ENCODE measurements at regions not wholly inside any gene's neighbourhood (a gene's known extent, or its start where the extent isn't known, plus 50 kb on each side); places are given as distances from the start of the nearest gene placed in this dataset.

DNA sequence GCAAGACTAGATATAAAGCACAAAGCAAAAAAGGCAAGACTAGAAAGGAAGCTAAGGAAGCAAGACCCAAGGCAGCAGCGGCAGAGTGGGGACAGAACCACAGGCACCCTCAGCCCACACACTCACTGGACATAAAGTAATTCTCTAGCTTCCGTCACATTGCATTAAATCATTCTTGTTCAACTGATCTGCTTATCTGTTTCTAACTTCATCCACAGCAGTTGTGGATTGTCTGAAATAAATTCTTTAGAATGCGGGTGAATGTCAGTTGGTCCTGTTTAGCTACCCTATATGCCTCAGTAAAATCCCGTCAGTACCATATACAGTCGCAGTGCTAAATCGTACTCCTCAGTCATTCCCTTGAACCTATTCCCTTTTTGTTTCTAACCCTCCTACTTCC is 183.2 kb upstream of the SLC39A10 start:
- Histone ChIP-seq H3K27ac (no peak overlapping the region), H3K9me3 (no peaks in the 10 kb centered on the region), H3K27me3 (no peaks in the 10 kb centered on the region), H3K4me3 (no peak overlapping the region), H3K4me1 (no peaks in the 10 kb centered on the region), H3K36me3 (no peaks in the 10 kb centered on the region)
- ATAC-seq (no peak), DNase-seq (no peak)
- intact Hi-C loops (cut with DNase I), result no loop called here
- TF ChIP-seq, protein P1, sequence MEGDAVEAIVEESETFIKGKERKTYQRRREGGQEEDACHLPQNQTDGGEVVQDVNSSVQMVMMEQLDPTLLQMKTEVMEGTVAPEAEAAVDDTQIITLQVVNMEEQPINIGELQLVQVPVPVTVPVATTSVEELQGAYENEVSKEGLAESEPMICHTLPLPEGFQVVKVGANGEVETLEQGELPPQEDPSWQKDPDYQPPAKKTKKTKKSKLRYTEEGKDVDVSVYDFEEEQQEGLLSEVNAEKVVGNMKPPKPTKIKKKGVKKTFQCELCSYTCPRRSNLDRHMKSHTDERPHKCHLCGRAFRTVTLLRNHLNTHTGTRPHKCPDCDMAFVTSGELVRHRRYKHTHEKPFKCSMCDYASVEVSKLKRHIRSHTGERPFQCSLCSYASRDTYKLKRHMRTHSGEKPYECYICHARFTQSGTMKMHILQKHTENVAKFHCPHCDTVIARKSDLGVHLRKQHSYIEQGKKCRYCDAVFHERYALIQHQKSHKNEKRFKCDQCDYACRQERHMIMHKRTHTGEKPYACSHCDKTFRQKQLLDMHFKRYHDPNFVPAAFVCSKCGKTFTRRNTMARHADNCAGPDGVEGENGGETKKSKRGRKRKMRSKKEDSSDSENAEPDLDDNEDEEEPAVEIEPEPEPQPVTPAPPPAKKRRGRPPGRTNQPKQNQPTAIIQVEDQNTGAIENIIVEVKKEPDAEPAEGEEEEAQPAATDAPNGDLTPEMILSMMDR (IDR thresholded peaks at IDR 0.05), result no peak

DNA sequence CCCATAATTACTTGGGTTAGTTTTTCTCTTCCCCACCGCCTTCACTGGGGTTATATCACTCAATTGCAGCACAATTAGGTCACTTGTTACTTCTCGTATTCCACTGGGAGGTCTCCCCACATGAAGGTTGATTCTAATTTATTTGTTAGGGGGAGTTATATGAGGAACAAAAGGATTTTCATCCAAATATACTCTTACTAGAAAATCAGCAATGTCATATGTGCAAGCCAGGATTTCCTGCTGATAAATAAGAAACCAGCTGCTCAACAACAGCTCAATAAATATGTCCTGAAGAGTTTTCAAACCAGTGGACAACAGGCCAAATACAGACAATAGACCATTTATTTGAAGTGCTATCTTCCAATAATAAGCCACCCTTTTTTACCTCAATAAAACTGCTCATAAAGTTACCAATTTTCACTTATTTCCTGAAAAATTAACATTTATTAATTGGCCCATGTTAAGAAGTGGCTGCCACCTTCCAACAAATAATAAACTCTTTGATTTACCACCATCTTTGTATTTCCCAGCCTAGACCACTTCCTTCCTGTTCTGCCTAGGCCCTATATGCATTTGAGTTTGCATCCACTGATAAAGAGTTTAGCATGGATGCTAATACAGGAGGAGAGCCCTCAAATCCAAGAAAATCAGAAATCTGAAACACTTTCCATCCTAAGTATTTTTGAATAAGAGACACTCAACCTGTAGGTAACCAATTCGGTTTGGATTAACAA is 184.4 kb upstream of the SLC39A10 start:
- TF ChIP-seq, protein P1 (IDR thresholded peaks at IDR 0.05), result no peak
- Histone ChIP-seq H3K36me3 (no peaks in the 10 kb centered on the region), H3K4me3 (no peak overlapping the region), H3K27ac (no peak overlapping the region), H3K9me3 (no peaks in the 10 kb centered on the region), H3K27me3 (no peaks in the 10 kb centered on the region), H3K4me1 (no peaks in the 10 kb centered on the region)
- ATAC-seq (no peak), DNase-seq (no peak)
- intact Hi-C loops (cut with DNase I), result no loop called here

DNA sequence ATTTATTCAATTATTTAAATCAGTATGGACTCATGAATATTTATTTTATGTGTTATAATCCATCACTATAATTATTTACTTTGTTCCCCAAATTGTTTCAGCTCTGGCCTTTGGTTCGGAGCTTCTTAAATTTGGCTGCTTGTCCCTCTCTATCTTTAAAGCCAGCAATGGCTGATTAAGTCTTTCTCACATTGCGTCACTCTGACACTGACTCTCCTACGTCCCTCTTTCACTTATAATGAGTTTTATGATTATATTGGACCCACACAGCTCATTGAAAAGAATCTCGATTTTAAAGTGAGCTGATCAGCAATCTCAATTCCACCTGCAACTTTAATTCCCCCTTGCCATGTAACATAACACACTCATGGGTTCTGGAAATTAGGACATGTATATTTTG is 185.2 kb upstream of the SLC39A10 start:
- intact Hi-C loops (cut with DNase I), result no loop called here
- peaks cover 0 to under 1% of the 10 kb centered on the region in 2 donors for H3K9me3 ChIP-seq
- ATAC-seq, result no peak
- H3K4me1 ChIP-seq, result no peaks in the 10 kb centered on the region
- TF ChIP-seq, protein P1 (IDR thresholded peaks at IDR 0.05), result no peak
- H3K27ac ChIP-seq, result no peak overlapping the region
- no peaks in the 10 kb centered on the region for H3K27me3 ChIP-seq
- DNase-seq, result no peak
- no peaks in the 10 kb centered on the region for H3K36me3 ChIP-seq
- H3K4me3 ChIP-seq, result no peak overlapping the region

DNA sequence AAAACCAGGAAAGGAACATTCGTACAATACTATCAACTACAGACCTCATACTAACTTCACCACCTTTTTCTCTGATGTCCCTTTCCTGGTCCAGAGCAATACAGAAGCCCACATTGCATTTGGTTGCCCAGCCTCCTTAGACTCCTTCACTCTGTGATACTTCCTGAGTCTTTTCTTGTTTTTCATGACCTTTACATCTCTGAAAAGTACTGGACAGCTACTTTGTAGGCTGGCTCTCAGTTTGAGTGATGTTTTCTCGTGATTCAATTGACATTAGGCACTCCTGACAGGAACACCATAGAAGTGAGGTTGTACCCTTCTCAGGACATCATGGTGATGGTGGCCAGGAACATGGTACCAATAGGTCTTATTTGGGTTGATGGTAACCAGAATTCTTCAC is 185.9 kb upstream of the SLC39A10 start:
- intact Hi-C loops (cut with DNase I), result no loop called here
- Histone ChIP-seq H3K4me1 (no peaks in the 10 kb centered on the region), H3K27me3 (no peaks in the 10 kb centered on the region), H3K27ac (no peak overlapping the region), H3K4me3 (no peak overlapping the region), H3K36me3 (no peaks in the 10 kb centered on the region), H3K9me3 (peaks cover 0 to 7% of the 10 kb centered on the region in 2 donors)
- ATAC-seq (no peak), DNase-seq (no peak)
- TF ChIP-seq, protein P1 (IDR thresholded peaks at IDR 0.05), result no peak

DNA sequence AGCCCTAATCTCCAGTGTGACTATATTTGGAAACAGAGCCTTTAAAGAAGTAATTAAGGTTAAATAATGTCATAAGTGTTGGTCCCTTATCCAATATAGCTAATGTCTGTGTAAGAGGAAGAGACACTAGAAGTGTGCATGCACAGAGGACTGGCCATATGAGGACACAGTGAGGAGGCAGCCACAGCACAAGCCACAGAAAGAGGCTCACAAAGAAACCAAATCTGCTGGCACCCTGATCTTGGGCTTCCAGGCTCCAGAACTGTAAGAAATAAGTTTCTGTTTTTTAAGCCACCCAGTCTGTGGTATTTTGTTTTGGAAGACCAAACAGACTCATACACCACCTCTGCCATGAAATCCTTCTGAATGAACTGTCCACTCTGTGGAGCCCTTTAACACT is 186.4 kb upstream of the SLC39A10 start:
- Histone ChIP-seq H3K9me3 (peaks cover 0 to 7% of the 10 kb centered on the region in 2 donors), H3K27ac (no peak overlapping the region), H3K4me1 (no peaks in the 10 kb centered on the region), H3K36me3 (no peaks in the 10 kb centered on the region), H3K4me3 (no peak overlapping the region), H3K27me3 (no peaks in the 10 kb centered on the region)
- ATAC-seq, result no peak
- TF ChIP-seq, protein P1 (IDR thresholded peaks at IDR 0.05), result no peak
- intact Hi-C loops (cut with DNase I), result no loop called here
- DNase-seq, result no peak

Measured in left lung (tissue), 4 donors.